GM12878 (cell line): ENCODE measurements at regions not wholly inside any gene's neighbourhood (a gene's known extent, or its start where the extent isn't known, plus 50 kb on each side); places are given as distances from the start of the nearest gene placed in this dataset.

Experiments used
- ATAC-seq: fragments of 200-7000 bp; cut with Tn5 transposase; 3 replicates; pipeline ENCODE4 v1.9.1; 2020; ENCODE audit warnings: mild to moderate bottlenecking, moderate library complexity
- BruUV-seq: library from RNA; stranded (reverse); fragments of 400-500 nt; replicated peaks from 2 replicates; lab custom pipeline; 2021; lab: Mats Ljungman, UMichigan
- CTCF ChIA-PET: fragments of 300-600 bp; sonication (Branson Sonifier 250); formaldehyde crosslinking; extraction: SDS; loops from one replicate; lab custom pipeline; 2021; ENCODE audit warnings: inconsistent platforms; lab: Yijun Ruan, JAX
- POLR2A ChIA-PET: fragments of 350-600 bp; formaldehyde crosslinking; extraction: SDS; loops from one replicate; lab custom pipeline; 2021; ENCODE audit warnings: inconsistent platforms; lab: Charles Lee
- RAD21 ChIA-PET: fragments of 300-600 bp; sonication (Branson Sonifier 250); formaldehyde crosslinking; loops from one replicate; lab custom pipeline; 2023; ENCODE audit warnings: antibody characterized with exemption; ENCODE audit not compliant: unreplicated experiment; lab: Charles Lee
- SMC1A ChIA-PET: fragments of 300-600 bp; sonication (Branson Sonifier 250); formaldehyde crosslinking; loops from one replicate; lab custom pipeline; 2023; ENCODE audit not compliant: unreplicated experiment, uncharacterized antibody; lab: Charles Lee
- DNase-seq: peaks from one replicate; pipeline ENCODE4 v3.0.0-alpha.2; 2011; ENCODE audit warnings: low read depth, low spot score
- FAIRE-seq: peaks from 3 replicates; lab custom pipeline; 2011; peaks lifted over from hg19 to GRCh38; lab: Jason Lieb, UNC
- H2AFZ ChIP-seq: 2 replicates; pipeline ENCODE4 v1.6.0; 2011; ENCODE audit warnings: low read depth, low read length, control low read depth; ENCODE audit not compliant: control insufficient read depth
- H3K27ac ChIP-seq: 2 replicates; pipeline ENCODE4 v1.5.1; 2011; ENCODE audit warnings: control low read depth; ENCODE audit not compliant: control insufficient read depth, insufficient read depth
- H3K27me3 ChIP-seq, 2 experiments: replicated peaks in 1 of 2; 2 replicates each; pipeline versions ENCODE4 v1.6.0 to v1.6.1; 2011; ENCODE audit warnings: low read length in 1 of 2; ENCODE audit not compliant: control insufficient read depth in 2 of 2, insufficient read depth in 2 of 2
- H3K36me3 ChIP-seq, 2 experiments: 2 replicates each; pipeline ENCODE4 v1.5.1; 2011; ENCODE audit warnings: low read length in 1 of 2; ENCODE audit not compliant: control insufficient read depth in 2 of 2, insufficient read depth in 2 of 2
- H3K4me1 ChIP-seq: 2 replicates; pipeline ENCODE4 v1.6.1; 2011; ENCODE audit warnings: mild to moderate bottlenecking, low read length, moderate library complexity, mixed read lengths; ENCODE audit not compliant: control insufficient read depth, insufficient read depth
- H3K4me2 ChIP-seq: 2 replicates; pipeline ENCODE4 v1.6.0; 2011; ENCODE audit warnings: control low read depth; ENCODE audit not compliant: control insufficient read depth, insufficient read depth
- H3K4me3 ChIP-seq: fragments of 200-600 bp; sonication (generic); 2 replicates; pipeline ENCODE4 v1.5.1; 2016
- H3K79me2 ChIP-seq: 2 replicates; pipeline ENCODE4 v1.6.0; 2011; ENCODE audit warnings: low read length; ENCODE audit not compliant: control insufficient read depth, insufficient read depth
- H3K9ac ChIP-seq: 2 replicates; pipeline ENCODE4 v1.8.0; 2011; ENCODE audit warnings: low read length, control low read depth, mixed read lengths; ENCODE audit not compliant: control insufficient read depth, insufficient read depth
- H3K9me3 ChIP-seq: replicated peaks from 3 replicates; pipeline ENCODE4 v1.5.1; 2011; ENCODE audit warnings: mild to moderate bottlenecking, low read length; ENCODE audit not compliant: control insufficient read depth, insufficient read depth
- H4K20me1 ChIP-seq: 2 replicates; pipeline ENCODE4 v1.6.0; 2011; ENCODE audit not compliant: control insufficient read depth, insufficient read depth
- BACH1 ChIP-seq: fragments of 450-650 bp; IDR thresholded peaks from 2 replicates; pipeline ENCODE4 v1.6.1; 2017; ENCODE audit warnings: mild to moderate bottlenecking, borderline replicate concordance
- EZH2 ChIP-seq: IDR thresholded peaks from 2 replicates; pipeline ENCODE4 v1.6.1; 2012; ENCODE audit warnings: low read depth, mild to moderate bottlenecking, control low read depth, inconsistent platforms, low read length, borderline replicate concordance; ENCODE audit not compliant: control insufficient read depth
- HCFC1 ChIP-seq: fragments of 150-350 bp; IDR thresholded peaks from 2 replicates; pipeline ENCODE4 v1.6.1; 2014; ENCODE audit warnings: low read length
- HSF1 ChIP-seq: fragments of 150-350 bp; IDR thresholded peaks from 2 replicates; pipeline ENCODE4 v1.6.1; 2014; ENCODE audit warnings: mild to moderate bottlenecking, low read depth, low read length
- IKZF1 ChIP-seq: fragments of 450-650 bp; conservative IDR thresholded peaks from 2 replicates; pipeline ENCODE4 v1.6.1; 2017; ENCODE audit warnings: antibody characterized with exemption, mild to moderate bottlenecking
- JUNB ChIP-seq: IDR thresholded peaks from 2 replicates; pipeline ENCODE4 v1.6.1; 2016; ENCODE audit warnings: antibody characterized with exemption, mild to moderate bottlenecking
- JUND ChIP-seq: IDR thresholded peaks from 2 replicates; pipeline ENCODE4 v1.6.1; 2012; ENCODE audit warnings: low read depth, mild to moderate bottlenecking, low read length, improper control_type of control experiment, moderate library complexity
- KAT2A ChIP-seq: conservative IDR thresholded peaks from 2 replicates; pipeline ENCODE4 v1.6.1; 2011; ENCODE audit warnings: low read depth, low read length; ENCODE audit not compliant: control insufficient read depth
- RBBP5 ChIP-seq: fragments of 200-600 bp; sonication (generic); conservative IDR thresholded peaks from 2 replicates; pipeline ENCODE4 v1.6.1; 2016
- RUNX3 ChIP-seq: IDR thresholded peaks from 2 replicates; pipeline ENCODE4 v1.6.1; 2012; ENCODE audit warnings: low read length, inconsistent platforms
- SIN3A ChIP-seq: IDR thresholded peaks from 2 replicates; pipeline ENCODE4 v1.6.1; 2012; ENCODE audit warnings: low read depth, low read length, improper control_type of control experiment
- SP1 ChIP-seq: IDR thresholded peaks from one replicate; pipeline ENCODE4 v1.6.1; 2011; ENCODE audit warnings: low read depth, low read length
- SPI1 ChIP-seq: IDR thresholded peaks from 2 replicates; pipeline ENCODE4 v1.6.1; 2011; ENCODE audit warnings: low read depth, mild to moderate bottlenecking, low read length, moderate library complexity, borderline replicate concordance; ENCODE audit not compliant: insufficient read depth
- WRNIP1 ChIP-seq: IDR thresholded peaks from 2 replicates; pipeline ENCODE4 v1.6.1; 2011; ENCODE audit warnings: low read depth, low read length, improper control_type of control experiment, borderline replicate concordance
- ZBTB40 ChIP-seq: fragments of 450-650 bp; IDR thresholded peaks from 2 replicates; pipeline ENCODE4 v1.6.1; 2016; ENCODE audit warnings: mild to moderate bottlenecking, moderate library complexity, borderline replicate concordance
- WGBS: methylation state at CpG from one replicate; pipeline ENCODE4 v1.1.6; 2016; ENCODE audit warnings: low lambda C conversion rate; ENCODE audit not compliant: insufficient replicate concordance, insufficient coverage; ENCODE audit errors: missing lambda C conversion rate; 5-methylcytosine and 5-hydroxymethylcytosine counted together
- in situ Hi-C: fragments of 300-500 bp; cut with MboI; formaldehyde crosslinking; loops from 9 replicates; pipeline ENCODE4 v1.14.3; 2018; ENCODE audit warnings: mixed read lengths
- intact Hi-C: fragments of 100-400 bp; cut with micrococcal nuclease; formaldehyde crosslinking; loops from one replicate; pipeline ENCODE4 v1.14.2; 2022; ENCODE audit not compliant: unreplicated experiment
- TF ChIP-seq, protein P1 (sequence below): fragments of 450-650 bp; formaldehyde crosslinking; IDR thresholded peaks from 2 replicates; pipeline ENCODE4 v1.5.0; 2022; ENCODE audit warnings: mild to moderate bottlenecking, missing genetic modification characterization

DNA sequence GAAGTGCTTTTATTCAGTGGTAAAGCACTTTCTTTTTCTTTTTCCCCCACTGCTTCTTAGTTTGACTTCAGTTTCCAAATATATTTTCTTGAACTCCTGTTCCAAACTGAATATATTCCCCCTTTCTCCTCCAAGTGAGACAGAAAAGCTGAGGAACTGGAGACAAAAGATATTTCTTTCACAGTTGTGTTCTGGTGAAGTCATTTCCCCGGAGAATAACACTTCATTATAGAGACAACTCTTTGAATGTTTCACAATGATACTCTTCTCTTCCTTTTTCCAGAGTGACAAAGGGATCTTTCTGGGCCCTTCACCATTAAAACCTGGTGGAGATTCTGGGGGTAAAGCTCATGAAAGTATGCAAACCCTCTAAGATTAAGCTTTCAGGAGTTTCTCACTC, 860.8 kb upstream of the SLITRK5 start:
- intact Hi-C loops: no loop called here
- RAD21 ChIA-PET: no interaction called here
- DNase-seq: no peak
- no peaks in the 10 kb centered on the region for H3K4me1 ChIP-seq
- H3K36me3 ChIP-seq: no peaks in the 10 kb centered on the region
- ATAC-seq: no peak
- no peaks in the 10 kb centered on the region for H3K79me2 ChIP-seq
- CTCF ChIA-PET: interaction anchor here (1.1 kb wide), 1 partner anchor 10 kb away, joined by 3 read pairs; no protein-coding TSS in a partner anchor
- WGBS: 0% methylated on average over 1 of the region's 1 CpG
- no peak overlapping the region for H3K9ac ChIP-seq
- no peak overlapping the region for H3K27ac ChIP-seq
- H3K4me3 ChIP-seq: no peak overlapping the region
- no peak for FAIRE-seq
- in situ Hi-C loops: no loop called here
- POLR2A ChIA-PET: no interaction called here
- H3K9me3 ChIP-seq: no peaks in the 10 kb centered on the region
- no TSS peak for BruUV-seq
- no peaks in the 10 kb centered on the region for H4K20me1 ChIP-seq
- TF ChIP-seq RBBP5: no peak
- no peak for TF ChIP-seq HCFC1
- no peak for TF ChIP-seq JUND
- TF ChIP-seq BACH1: no peak
- TF ChIP-seq RUNX3: no peak
- TF ChIP-seq, protein P1, sequence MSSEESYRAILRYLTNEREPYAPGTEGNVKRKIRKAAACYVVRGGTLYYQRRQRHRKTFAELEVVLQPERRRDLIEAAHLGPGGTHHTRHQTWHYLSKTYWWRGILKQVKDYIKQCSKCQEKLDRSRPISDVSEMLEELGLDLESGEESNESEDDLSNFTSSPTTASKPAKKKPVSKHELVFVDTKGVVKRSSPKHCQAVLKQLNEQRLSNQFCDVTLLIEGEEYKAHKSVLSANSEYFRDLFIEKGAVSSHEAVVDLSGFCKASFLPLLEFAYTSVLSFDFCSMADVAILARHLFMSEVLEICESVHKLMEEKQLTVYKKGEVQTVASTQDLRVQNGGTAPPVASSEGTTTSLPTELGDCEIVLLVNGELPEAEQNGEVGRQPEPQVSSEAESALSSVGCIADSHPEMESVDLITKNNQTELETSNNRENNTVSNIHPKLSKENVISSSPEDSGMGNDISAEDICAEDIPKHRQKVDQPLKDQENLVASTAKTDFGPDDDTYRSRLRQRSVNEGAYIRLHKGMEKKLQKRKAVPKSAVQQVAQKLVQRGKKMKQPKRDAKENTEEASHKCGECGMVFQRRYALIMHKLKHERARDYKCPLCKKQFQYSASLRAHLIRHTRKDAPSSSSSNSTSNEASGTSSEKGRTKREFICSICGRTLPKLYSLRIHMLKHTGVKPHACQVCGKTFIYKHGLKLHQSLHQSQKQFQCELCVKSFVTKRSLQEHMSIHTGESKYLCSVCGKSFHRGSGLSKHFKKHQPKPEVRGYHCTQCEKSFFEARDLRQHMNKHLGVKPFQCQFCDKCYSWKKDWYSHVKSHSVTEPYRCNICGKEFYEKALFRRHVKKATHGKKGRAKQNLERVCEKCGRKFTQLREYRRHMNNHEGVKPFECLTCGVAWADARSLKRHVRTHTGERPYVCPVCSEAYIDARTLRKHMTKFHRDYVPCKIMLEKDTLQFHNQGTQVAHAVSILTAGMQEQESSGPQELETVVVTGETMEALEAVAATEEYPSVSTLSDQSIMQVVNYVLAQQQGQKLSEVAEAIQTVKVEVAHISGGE (CRISPR knock-in tag): no peak
- TF ChIP-seq IKZF1: no peak
- TF ChIP-seq HSF1: no peak
- TF ChIP-seq WRNIP1: no peak
- TF ChIP-seq EZH2: no peak
- no peak for TF ChIP-seq ZBTB40
- no peak for TF ChIP-seq SPI1
- no peak for TF ChIP-seq SIN3A
- TF ChIP-seq KAT2A: no peak
- no peak for TF ChIP-seq JUNB
- no peak for TF ChIP-seq SP1
- no peak overlapping the region for H3K4me2 ChIP-seq
- SMC1A ChIA-PET: no interaction called here
- H2AFZ ChIP-seq: no peak overlapping the region
- no peaks in the 10 kb centered on the region for H3K27me3 ChIP-seq
